Mesothelial cell of epicardium (in vitro differentiated cells): ENCODE measurements at regions not wholly inside any gene's neighbourhood (a gene's known extent, or its start where the extent isn't known, plus 50 kb on each side); places are given as distances from the start of the nearest gene placed in this dataset.

ENCODE experiments used
- DNase-seq, 2 experiments: peaks; one replicate each; pipeline ENCODE4 v3.0.0; 2021; ENCODE audit warnings: low spot score in 2 of 2; ENCODE audit not compliant: unreplicated experiment in 2 of 2
- H3K27ac Mint-ChIP-seq: 2 replicates; pipeline ENCODE4 v1.8.0; 2021; ENCODE audit warnings: mixed read lengths
- H3K27me3 Mint-ChIP-seq: 2 replicates; pipeline ENCODE4 v1.8.0; 2021; ENCODE audit warnings: low read depth, mixed read lengths
- H3K36me3 Mint-ChIP-seq: 2 replicates; pipeline ENCODE4 v1.8.0; 2021; ENCODE audit warnings: mixed read lengths
- H3K4me1 Mint-ChIP-seq: 2 replicates; pipeline ENCODE4 v1.8.0; 2021; ENCODE audit warnings: mixed read lengths
- H3K4me3 Mint-ChIP-seq: 2 replicates; pipeline ENCODE4 v1.8.0; 2021; ENCODE audit warnings: mild to moderate bottlenecking, moderate library complexity, mixed read lengths
- H3K9me3 Mint-ChIP-seq: 2 replicates; pipeline ENCODE4 v1.8.0; 2021; ENCODE audit warnings: mixed read lengths
- TF ChIP-seq, protein P1 (sequence below): fragments of 200-600 bp; sonication (generic); IDR thresholded peaks from one replicate; pipeline ENCODE4 v1.5.0; 2021; ENCODE audit warnings: antibody characterized with exemption; ENCODE audit not compliant: unreplicated experiment

DNA sequence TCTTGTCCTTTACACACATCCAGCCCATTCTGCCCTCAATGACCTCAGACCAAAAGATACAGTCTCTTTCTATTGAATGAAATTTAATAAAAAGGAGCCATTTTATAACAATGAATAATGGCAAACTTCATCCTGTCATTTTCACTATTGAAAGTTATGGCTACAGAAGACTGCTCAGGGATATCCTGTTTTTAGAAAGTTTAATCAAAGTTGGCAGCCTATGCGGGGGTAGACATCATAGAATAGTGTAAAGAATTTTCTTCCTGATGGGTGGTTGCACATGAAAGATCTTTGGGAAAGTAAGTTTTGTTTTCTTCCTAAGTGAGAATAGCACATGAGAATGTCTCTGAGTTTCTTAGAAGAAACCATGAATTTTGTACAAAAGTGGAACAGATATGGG, 670.4 kb upstream of the CDH6 start:
- DNase-seq: no peak
- TF ChIP-seq, protein P1, sequence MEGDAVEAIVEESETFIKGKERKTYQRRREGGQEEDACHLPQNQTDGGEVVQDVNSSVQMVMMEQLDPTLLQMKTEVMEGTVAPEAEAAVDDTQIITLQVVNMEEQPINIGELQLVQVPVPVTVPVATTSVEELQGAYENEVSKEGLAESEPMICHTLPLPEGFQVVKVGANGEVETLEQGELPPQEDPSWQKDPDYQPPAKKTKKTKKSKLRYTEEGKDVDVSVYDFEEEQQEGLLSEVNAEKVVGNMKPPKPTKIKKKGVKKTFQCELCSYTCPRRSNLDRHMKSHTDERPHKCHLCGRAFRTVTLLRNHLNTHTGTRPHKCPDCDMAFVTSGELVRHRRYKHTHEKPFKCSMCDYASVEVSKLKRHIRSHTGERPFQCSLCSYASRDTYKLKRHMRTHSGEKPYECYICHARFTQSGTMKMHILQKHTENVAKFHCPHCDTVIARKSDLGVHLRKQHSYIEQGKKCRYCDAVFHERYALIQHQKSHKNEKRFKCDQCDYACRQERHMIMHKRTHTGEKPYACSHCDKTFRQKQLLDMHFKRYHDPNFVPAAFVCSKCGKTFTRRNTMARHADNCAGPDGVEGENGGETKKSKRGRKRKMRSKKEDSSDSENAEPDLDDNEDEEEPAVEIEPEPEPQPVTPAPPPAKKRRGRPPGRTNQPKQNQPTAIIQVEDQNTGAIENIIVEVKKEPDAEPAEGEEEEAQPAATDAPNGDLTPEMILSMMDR: no peak
- Mint-ChIP-seq H3K27ac (no peak overlapping the region), H3K4me3 (no peak overlapping the region), H3K27me3 (no peaks in the 10 kb centered on the region), H3K9me3 (peaks cover 3% of the 10 kb centered on the region), H3K36me3 (no peaks in the 10 kb centered on the region), H3K4me1 (peaks cover 23% of the 10 kb centered on the region)

DNA sequence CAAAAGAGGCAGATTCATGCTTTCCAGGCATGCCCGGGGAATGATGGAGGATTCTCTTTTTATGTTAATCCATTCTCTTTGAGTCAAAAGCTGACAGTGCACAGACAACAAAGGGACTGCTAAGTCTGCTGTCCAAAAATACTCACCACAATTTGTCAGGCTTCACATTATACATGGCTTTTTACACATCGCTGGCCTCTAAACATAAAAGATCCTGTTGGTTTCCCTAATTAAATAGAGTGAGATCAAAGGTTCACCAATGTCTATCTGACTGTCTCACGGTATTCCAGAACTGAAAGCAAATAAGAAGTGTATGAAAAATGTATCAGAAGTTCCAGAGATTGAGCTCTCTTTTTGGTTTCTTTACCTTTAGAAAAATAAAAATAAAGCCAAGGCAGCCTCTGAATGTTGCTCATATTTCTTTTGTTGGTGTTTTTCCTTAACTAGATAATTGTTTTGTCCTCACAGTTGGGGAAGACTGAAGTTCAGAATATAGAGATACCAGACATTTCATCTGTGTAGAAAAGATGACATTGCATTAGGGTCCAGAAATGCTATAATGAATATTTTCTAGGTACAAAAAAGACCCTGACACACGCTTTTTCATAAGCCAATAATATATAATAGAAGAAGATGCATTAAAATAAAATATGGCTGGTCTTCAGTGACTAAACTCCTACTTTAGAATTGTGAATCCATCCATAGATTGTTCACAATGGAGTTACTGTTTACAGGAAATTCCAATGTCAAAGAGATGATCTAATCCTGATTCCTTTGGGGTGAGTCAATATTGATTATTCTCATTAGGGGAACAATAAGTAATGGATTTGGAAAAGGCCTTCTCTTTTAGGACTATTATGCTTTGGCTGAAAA, 688.2 kb upstream of the CDH6 start:
- TF ChIP-seq, protein P1: no peak
- Mint-ChIP-seq H3K27ac (no peak overlapping the region), H3K9me3 (no peaks in the 10 kb centered on the region), H3K36me3 (no peaks in the 10 kb centered on the region), H3K27me3 (no peaks in the 10 kb centered on the region), H3K4me3 (no peak overlapping the region), H3K4me1 (peaks cover 10% of the 10 kb centered on the region)
- DNase-seq: no peak

DNA sequence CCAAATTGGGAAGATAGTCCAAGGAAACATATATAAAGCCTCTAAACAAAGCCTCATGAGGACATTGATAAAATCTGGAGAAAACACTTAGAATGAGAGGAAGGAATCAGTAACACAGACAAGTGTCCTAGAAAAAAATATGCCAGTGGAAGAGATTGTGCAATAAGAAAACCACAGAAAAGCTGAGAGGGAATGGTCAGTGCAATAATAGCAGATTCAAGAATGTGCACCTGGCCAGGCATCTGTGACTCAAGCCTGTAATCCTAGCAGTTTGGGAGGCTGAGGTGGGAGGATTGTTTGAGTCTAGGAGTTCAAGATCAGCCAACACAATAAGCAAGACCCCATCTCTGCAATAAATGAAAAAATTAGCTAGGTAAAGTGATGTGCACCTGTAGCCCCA, 691.2 kb upstream of the CDH6 start:
- no peaks in the 10 kb centered on the region for H3K27me3 Mint-ChIP-seq
- peaks cover 7% of the 10 kb centered on the region for H3K9me3 Mint-ChIP-seq
- H3K27ac Mint-ChIP-seq: no peak overlapping the region
- peaks cover 10% of the 10 kb centered on the region for H3K4me1 Mint-ChIP-seq
- H3K4me3 Mint-ChIP-seq: no peak overlapping the region
- H3K36me3 Mint-ChIP-seq: no peaks in the 10 kb centered on the region
- TF ChIP-seq, protein P1: no peak
- no peak for DNase-seq

DNA sequence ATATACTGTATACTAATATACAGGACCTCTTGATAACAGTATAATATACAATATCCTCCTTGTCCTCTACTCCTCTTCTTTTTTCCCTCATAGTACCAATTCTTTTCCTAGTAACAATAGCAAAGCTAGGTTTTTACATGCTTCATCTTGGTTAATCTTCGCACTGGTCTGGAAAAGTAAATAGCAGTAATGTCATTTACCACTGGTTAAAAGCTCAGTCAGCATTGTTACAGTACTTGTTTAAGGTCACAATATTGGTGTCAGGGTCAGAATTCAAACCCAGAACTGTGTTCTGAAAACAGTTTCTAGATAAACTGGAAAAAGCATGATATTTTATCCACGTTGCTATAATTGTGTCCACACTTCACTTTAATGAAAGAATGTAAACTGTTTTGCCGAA, 692.4 kb upstream of the CDH6 start:
- Mint-ChIP-seq H3K4me3 (no peak overlapping the region), H3K9me3 (peaks cover 7% of the 10 kb centered on the region), H3K36me3 (no peaks in the 10 kb centered on the region), H3K4me1 (peaks cover 10% of the 10 kb centered on the region), H3K27ac (no peak overlapping the region), H3K27me3 (no peaks in the 10 kb centered on the region)
- TF ChIP-seq, protein P1: no peak
- DNase-seq: no peak

DNA sequence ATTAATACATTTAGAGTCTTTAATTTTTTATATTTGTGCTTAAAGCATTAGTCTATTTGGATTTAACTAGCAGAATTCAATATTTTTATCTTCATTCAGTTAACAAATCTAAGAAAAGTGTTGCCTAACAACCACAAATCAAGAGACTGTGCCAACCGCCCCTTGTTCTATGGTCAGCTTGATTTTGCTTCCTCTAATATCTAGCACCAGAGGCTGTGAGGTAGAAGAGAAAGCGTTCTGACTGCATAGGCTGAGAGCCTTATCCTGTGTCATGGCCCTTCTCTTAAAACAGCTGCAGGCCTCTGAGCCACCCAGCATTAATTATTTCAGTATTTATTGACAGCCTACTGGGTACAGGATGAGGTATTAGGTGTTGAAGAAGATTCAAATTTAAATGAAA, 693.0 kb upstream of the CDH6 start:
- Mint-ChIP-seq H3K27me3 (no peaks in the 10 kb centered on the region), H3K36me3 (no peaks in the 10 kb centered on the region), H3K4me3 (no peak overlapping the region), H3K27ac (no peak overlapping the region), H3K4me1 (peaks cover 8% of the 10 kb centered on the region), H3K9me3 (peaks cover 7% of the 10 kb centered on the region)
- TF ChIP-seq, protein P1: no peak
- no peak for DNase-seq
